T-helper 1 cell treated with Interleukin-12 subunit alpha and Interleukin-12 subunit beta and Interleukin-4 antibody, amounts not matched to agents 30 ng/mL and 1 ng/mL, for 36 hours (primary cell): ENCODE measurements at regions not wholly inside any gene's neighbourhood (a gene's known extent, or its start where the extent isn't known, plus 50 kb on each side); places are given as distances from the start of the nearest gene placed in this dataset.
"Not testable (repeated sequence)": the region's sequence is repeated elsewhere in the genome, so short reads cannot be mapped to it uniquely, and the experiment has no call there.

ENCODE experiments used
- intact Hi-C: fragments of 100-400 bp; cut with micrococcal nuclease; formaldehyde crosslinking; loops from one replicate; pipeline ENCODE4 v1.15.1; 2024

DNA sequence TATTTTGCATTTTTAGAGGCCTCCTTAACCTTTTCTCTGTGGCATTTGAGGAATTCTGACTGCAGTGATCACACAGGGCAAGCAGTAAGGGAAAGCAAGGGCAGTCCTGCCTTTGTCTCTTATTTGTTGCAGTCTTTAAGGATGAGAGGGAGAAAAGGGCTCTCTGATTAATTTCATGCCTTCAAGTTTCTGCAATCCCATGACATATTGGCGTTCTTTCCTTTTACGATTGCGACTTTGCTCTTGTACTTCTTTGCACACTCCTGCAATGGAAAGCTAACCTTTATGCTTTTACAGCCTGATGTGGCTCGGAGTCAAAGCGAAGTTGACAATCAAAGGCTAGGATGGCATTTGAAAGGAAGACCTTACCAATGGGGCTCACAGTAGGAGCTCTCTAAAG lies 698.4 kb downstream of the DNAH5 start:
- intact Hi-C loops: no loop called here

DNA sequence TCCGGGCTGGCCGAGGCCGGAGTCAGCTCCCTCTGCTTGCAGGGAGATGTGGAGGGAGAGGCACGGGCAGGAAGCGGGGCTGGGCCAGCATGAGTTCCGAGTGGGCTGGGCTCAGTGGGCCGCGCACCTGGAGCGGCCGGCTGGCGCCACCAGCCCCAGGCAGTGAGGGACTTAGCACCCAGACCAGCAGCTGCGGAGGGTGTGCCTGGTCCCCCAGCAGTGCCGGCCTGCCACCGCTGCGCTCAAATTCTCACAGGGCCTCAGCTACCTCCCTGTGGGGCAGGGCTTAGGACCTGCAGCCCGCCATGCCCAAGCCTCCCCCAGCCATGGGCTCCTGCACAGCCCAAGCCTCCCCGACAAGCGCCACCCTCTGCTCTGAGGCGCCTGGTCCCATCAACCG lies 700.3 kb downstream of the DNAH5 start:
- intact Hi-C loops: no loop called here

DNA sequence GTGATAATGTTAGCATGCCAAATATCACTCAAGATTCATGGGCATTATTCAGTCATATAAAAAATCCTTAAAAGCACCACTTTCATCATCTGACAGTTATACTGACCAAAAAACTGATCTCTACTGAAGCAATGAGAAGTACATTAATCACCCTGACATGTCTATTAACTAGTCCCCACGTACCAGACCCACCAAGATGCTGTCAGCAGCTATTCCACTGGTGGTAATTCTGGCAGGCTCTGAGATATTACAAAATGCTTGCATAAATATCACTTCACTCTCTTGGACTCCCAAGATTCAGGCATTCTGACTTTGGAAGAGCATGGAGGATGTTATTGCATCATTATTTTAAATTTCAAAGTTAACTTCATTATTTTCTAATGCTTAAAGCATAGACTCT lies 717.0 kb downstream of the DNAH5 start:
- intact Hi-C loops: no loop called here

DNA sequence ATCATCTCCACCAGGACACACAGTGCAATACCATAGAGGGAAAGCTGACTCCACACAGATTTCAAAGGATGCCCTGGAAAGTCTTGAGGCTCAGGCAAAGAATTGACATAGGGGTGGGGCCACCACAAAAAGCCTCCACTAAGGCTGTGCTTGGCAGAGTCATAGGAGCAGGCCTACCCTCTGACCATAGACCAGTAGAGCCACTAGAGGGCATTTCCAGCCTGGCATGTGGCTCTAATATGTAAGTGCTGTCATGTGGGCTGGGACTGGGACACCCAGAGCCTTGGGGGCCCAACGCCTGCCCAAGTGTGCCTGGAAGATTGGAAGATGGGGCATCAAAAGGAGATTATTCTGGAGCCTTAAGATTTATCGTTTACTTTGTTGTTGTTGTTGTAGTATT lies 726.0 kb downstream of the DNAH5 start:
- intact Hi-C loops: no loop called here

DNA sequence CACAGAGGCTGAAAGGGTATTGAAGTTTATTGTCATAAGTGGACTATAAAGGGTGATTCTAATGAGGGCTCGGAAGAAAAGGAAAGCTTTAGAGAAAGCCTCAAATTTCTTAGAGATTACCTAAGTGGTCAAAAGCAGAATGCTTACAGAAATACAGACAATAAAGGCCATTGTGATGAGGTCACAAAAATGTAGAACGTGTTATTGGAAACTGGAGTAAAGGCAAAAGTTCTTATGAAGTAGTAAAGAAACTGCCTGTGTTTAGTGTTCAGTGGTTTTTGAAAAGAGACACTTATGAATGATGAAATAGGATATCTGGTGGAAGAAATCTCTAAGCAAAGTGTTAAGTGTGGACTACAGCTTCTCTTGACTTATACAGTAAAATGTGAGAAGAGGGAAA lies 726.9 kb downstream of the DNAH5 start:
- intact Hi-C loops: no loop called here

DNA sequence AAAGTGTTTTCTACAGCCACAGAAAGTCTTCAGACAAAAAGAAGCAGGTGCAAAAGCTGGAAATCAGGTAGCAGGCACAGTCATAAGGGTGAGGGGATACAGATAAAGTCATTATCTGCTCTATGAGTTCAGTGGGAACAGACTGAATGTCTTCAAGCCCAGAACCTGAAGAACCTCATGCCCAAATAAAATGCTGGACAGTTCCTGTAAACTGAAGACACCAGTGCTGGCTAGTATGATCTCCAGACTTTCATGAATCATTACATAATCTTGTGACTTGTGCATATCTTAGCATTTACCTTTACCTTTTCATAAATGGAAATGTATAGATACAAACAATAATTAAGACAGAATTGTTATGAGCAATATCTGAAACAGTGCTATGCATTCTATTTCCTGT lies 728.7 kb downstream of the DNAH5 start:
- intact Hi-C loops: no loop called here

DNA sequence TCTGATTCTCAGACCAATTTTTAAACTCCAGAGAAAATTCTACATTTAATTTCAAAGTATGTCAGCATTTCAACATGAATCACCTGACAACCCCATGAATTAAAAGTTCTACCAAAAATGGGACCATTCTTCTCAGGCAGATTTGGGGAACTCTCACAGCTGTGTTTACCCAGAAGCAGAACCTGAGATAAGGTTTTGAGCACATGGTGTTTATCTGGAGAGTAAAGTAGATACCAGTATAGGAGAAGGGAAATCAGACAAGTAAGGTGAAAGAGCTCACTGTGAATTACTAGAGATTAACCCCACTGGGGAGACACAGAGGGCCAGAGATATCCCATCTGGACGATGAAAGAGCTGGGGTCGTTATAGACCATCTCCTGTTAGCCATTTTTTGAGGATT lies 729.1 kb downstream of the DNAH5 start:
- intact Hi-C loops: no loop called here

DNA sequence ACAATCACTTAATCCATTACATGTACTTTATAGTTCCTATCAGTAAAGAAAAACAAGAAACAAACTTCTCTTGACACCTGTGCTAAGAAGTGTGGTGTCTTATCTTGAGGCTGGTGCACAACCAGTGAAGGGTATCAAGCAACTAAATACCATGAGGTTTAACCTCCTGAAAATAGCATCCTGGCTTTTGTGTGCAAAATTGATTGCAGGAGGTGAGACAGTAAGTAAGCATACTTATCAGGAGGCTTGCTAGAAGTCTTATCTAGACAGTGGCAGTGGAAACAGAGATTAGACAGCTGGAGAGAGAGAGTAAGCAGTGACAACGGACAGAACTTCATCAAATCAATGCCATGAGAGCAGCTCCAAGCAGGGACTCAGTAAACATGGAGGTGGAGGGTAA lies 730.3 kb downstream of the DNAH5 start:
- intact Hi-C loops: no loop called here

DNA sequence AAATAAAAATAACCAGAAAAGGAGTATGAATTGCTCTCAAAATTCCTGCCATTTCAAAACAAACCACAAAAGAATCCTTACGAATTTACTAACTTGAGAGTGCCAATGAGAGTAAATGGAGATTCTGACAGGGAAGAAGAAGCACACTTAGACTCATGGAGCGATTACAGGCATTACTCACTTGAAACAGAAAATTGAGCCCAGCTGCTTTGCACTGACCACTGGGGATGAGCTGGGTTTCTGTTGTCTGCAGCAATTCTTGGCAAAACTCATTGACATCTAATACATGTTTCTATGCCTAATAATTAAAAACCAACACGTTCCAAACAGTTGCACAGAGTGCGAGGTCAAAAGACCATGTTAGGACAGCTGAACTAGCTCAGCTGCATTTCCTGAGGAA lies 731.6 kb downstream of the DNAH5 start:
- intact Hi-C loops: no loop called here

DNA sequence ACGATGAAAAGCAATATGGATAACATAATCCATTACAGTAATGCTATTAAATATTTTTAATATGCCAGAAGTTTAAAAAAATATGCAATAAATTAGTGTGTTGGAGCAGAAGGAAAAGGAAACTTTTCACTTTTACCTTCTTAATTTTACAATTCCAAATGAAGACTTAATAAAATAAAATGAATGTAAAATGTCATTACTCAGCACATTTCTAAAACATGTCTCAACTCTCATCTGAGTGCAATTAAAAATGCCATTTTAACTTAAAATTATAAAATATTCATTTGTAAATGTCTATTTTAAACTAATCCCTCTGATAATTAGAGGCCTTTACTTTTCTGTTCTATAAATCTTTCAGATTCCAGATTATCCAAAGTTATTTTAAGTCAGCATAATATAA lies 733.4 kb downstream of the DNAH5 start:
- intact Hi-C loops: no loop called here

DNA sequence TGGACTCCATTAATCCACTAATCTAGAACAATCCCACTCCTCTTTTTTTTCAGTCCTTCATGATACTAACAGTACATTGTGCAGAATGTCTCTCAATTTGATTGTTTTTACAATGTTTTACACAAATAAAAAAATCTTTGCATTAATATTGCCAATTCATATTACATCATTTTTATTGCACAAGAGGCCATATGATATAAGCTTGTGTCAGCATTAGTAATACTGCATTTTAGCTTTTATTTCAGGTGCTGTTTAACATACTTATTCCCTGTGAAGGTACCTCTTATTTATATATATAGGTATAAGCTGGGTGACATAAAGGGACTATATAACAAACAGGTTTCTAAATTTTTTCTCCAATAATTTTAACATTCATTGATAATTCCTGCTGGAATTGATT lies 737.4 kb downstream of the DNAH5 start:
- intact Hi-C loops: no loop called here

DNA sequence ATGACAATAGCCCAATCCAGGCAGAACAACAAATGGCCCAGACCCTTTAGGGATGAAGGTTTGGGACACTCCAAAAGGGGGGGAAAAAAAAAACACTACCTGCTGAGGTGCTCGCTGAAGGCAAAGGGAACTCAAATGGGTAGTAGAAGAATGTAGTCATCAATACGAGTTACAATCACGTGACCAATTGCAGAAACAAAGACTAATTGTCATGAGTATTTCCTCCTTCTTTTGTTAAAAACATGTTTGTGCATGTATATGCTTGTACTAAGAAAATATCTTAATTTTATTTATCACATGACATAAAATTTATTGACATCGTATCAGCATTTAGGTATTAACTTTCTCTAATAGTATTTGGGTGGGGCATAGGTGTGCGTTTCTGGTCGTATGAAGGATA lies 743.5 kb downstream of the DNAH5 start:
- intact Hi-C loops: no loop called here

DNA sequence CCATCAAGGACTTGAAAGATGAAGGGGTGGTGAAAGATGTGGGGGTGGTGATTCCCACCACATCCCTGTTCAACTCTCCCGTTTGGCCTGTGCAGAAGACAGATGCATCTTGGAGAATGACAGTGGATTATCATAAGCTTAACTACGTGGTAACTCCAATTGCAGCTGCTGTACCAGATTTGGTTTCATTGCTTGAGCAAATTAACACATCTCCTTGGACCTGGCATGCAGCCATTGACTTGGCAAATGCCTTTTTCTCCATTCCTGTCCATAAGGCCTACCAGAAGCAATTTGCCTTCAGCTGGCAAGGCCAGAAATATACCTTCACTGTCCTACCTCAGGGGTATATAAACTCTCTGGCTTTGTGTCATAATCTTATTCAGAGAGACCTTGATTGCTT lies 746.3 kb downstream of the DNAH5 start:
- intact Hi-C loops: not testable (repeated sequence)

DNA sequence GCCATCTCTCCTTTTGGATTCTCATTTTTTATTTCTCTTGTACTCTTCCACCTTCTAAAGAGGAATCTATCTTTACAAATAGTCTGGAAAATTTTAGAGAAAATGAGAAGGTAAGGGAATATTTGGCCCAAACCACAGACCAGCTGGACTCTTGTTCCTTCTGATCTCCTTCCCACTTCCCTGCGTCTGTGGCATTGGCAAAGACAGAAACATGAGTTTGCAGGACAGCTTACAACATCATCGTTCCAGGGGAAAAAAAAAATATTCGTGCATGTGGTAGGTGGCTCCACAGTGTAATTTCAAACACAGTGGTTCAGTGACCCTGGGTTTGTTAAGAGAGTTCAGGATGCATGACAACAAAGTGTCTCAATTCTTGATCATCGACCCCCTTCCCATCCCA lies 755.0 kb downstream of the DNAH5 start:
- intact Hi-C loops: no loop called here

DNA sequence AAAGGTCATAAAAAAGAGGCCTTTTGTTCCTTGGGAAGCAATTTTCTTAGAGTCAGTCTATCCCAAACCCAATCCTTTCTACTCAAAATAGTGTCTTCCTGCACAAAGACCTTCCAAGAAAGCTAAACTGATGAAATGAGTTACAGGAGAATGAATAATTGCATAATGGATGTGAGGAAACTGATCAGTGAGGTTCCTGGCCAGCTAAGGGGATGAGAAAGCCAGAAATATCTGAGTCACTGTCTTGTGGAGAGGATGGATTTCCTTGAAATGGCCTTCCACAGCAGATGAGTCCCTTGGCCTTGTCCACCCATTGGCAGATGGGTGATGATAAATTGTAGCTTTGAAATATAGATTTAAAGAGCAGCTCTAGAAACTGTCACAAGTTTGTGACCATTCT lies 756.1 kb downstream of the DNAH5 start:
- intact Hi-C loops: no loop called here

DNA sequence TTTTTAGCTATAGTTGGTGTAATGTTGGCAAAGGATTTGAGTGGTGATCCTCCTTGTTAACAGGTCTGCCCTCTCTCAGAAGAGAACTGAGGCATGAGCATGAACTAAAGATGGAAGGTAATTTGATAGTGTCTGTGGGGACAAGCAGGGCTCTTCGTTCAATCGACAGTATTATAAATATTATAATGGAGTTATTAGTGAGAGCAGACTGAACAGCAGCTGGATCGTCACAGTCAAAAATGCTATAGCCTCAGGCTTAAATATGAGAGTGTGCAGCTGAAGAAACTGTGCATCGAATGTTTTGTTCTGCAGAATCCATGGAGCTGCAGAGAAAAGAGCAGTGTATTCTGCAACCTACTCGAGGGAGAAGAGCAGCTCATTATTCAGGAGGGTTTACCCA lies 757.3 kb downstream of the DNAH5 start:
- intact Hi-C loops: no loop called here

DNA sequence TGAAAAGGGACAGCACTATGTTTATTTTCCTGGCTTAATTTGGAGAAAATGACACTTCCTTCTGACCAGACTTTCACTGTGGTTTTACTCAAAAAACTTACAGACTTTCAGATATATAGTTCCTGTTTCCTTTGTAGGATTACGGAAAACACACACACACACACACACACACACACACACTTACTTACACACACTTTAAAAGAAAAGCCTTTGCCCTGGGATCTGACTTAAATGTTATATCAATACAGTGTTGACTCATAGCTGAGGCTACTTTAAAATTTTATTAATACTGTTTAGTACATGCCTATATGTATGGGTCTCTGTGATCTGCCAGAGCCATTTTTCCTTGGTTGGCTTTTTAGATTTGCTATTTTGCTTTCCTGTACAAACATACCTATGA lies 758.3 kb downstream of the DNAH5 start:
- intact Hi-C loops: no loop called here

DNA sequence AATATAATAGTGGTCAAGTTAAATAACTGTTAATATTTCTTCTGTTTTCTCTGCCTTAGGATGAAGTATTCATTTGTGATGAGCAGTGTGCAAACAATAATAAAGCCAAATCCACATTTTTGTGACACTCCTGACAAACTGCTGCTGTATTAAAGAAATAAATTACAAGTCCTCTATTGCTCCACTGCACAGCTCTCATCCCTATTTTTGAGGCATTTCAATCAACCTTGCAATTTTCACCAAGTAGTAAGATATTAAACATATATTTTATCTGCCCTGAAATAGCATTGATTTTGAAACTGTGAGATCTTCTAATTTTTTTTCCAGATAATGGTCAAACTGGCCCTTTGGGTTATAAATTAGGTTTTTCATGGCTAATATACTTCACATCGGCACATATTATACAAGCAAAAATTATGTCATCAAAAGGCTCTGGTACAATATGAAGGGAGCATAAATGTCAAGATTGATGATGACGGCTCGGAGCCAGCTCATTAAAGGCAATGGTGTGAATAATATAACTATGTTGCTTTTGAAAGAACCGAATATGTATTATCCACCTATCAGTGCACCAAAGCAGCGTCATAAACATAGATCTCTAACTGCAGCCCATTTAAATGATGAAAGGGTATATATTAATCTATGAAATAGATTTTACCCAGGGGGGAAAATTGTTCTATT lies 764.9 kb downstream of the DNAH5 start:
- intact Hi-C loops: no loop called here

DNA sequence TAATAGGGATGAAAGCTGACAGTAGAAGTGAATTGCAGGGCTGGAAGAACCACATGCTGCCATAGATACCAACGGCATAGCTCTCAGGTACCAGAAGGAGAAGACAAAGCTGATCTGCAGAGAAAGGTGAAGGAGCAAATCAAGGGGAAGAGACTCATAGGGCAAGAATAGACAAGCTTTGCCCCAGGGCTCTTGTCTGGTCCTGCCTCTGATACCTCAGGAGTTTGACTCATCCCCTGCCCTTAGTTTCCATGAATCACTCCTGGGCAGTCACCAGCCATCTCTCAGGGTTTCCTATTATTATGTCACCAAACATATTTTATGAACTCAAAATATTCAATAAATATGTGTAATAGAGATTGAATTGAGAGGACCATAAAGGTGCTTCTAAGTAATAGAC lies 800.9 kb downstream of the DNAH5 start:
- intact Hi-C loops: no loop called here

DNA sequence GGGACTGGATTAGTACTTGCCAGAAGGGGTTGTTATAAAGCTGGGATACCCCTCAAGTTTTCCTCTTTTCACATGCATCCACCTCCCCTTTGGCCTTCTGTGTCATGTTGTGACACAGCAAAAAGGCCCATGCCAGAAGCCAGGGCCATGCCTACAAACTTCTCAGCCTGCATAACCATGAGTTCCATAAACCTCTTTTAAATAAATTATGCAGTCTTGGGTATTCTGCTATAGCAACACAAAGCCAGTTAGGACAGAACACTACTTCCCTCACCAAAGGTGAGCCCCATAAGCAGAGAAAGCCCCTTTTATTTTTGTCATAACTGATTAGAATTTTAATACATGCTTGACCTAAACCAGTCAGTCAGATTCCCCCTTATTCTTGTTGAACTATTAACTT lies 801.3 kb downstream of the DNAH5 start:
- intact Hi-C loops: no loop called here

DNA sequence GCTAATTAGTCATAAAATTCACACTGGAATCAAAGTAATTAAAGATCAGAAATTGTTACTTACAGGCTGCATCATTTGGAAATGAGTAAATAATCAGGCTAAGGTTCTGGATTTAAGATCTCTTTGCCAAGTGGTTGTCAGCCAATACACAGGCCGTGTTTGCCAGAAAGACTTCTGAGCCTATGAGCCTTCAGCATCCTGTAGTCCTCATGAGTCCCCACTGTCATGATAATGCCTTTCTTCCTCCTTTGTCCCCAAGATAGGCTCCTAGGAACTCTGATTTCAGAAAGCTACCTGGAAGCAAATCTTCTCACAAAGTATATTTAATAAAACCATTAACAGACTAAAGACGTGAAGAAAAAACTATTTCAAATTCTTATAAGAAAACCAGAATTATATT lies 810.5 kb downstream of the DNAH5 start:
- intact Hi-C loops: no loop called here

DNA sequence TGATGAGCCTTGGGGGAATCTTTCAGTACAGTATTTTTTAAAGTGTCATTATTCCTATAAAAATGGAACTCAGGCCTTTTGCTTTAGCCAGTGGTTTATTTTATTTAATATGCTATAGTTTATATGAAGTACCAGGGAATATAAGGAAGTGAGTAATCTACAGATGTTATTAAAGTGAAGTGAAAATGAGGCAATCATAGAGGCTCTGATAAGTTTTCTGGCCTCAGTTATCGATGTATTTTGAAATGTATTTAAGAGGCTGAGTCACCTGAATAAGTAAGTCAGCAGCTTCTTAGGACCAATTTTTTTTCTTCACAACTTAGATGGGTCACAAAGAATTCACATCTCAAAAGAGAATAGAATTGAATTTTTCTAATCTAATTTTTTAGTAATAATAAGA lies 829.0 kb downstream of the DNAH5 start:
- intact Hi-C loops: no loop called here

DNA sequence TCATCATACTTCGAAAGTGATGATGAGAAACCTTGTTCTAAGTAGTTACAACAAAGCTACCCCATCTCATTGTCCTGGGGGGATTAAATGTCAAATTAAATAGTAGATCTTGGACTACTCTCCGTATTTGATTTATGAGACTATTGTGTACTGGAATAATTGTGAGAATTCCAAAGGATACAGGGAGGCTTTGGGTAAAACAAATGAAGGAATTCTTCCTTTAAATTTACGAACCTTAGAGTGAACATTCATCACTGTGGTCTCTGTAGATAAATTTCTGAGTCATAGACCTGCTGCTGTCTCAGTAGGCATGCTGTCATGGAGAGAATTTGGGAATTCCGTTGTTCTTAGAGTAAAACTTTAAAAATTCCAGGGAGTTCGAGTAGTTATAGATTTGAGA lies 836.2 kb downstream of the DNAH5 start:
- intact Hi-C loops: no loop called here

DNA sequence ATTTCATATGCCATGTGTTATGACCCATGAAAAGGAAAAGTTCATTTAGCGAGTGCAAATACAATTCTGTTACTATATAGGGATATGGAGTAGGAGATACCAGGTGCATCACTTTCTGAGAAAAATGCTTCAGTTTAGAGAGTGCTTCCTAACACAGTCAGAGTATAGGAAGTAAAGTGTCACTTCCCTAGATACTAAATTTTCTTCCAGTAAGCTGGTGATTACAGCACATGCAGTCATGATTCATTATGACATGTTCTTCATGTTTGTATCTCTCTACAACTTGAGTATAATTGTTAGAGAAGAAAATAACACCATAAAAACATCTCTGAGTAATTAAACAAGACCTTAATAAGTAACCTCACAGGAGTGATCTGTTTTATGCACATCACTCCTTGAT lies 837.0 kb downstream of the DNAH5 start:
- intact Hi-C loops: no loop called here
